GM19023 (cell line): ENCODE measurements at regions not wholly inside any gene's neighbourhood (a gene's known extent, or its start where the extent isn't known, plus 50 kb on each side); places are given as distances from the start of the nearest gene placed in this dataset.

Experiments
- ATAC-seq: cut with Tn5 transposase; IDR thresholded peaks from one replicate; pipeline ENCODE4 v1.9.1; 2021; ENCODE audit warnings: mild to moderate bottlenecking, moderate library complexity; ENCODE audit not compliant: unreplicated experiment

GRCh38 chr18:73264562-73264921 lies 396.8 kb upstream of the NETO1 start:
- no peak for ATAC-seq

- ATAC-seq: no peak
Observed at GRCh38 chr18:73261923-73262322, 394.1 kb upstream of the NETO1 start.

- ATAC-seq: no peak
Observed at GRCh38 chr18:73261243-73261642, 393.5 kb upstream of the NETO1 start.

- no peak for ATAC-seq
Observed at GRCh38 chr18:73258375-73259087, 390.7 kb upstream of the NETO1 start.

GRCh38 chr18:73254564-73254963 lies 386.8 kb upstream of the NETO1 start:
- no peak for ATAC-seq

- ATAC-seq: no peak
Observed at GRCh38 chr18:73249030-73249429, 381.2 kb upstream of the NETO1 start.

- no peak for ATAC-seq
Observed at GRCh38 chr18:73246763-73247162, 379.0 kb upstream of the NETO1 start.

- ATAC-seq: no peak
Observed at GRCh38 chr18:73245345-73245744, 377.6 kb upstream of the NETO1 start.

- ATAC-seq: no peak
Observed at GRCh38 chr18:73244401-73244800, 376.6 kb upstream of the NETO1 start.

GRCh38 chr18:73240899-73241298 lies 373.1 kb upstream of the NETO1 start:
- no peak for ATAC-seq

- no peak for ATAC-seq
Observed at GRCh38 chr18:73235921-73236320, 368.1 kb upstream of the NETO1 start.

GRCh38 chr18:73235491-73235890 lies 367.7 kb upstream of the NETO1 start:
- peak; percentile 88 for ATAC-seq

- no peak for ATAC-seq
Observed at GRCh38 chr18:73232933-73233332, 365.1 kb upstream of the NETO1 start.

GRCh38 chr18:73220663-73221062 lies 352.9 kb upstream of the NETO1 start:
- no peak for ATAC-seq

GRCh38 chr18:73218293-73218692 lies 350.5 kb upstream of the NETO1 start:
- ATAC-seq: no peak

- no peak for ATAC-seq
Observed at GRCh38 chr18:73214970-73215369, 347.2 kb upstream of the NETO1 start.

- ATAC-seq: no peak
Observed at GRCh38 chr18:73212442-73212841, 344.7 kb upstream of the NETO1 start.

- no peak for ATAC-seq
Observed at GRCh38 chr18:73201940-73202339, 334.2 kb upstream of the NETO1 start.

- ATAC-seq: no peak
Observed at GRCh38 chr18:73199151-73199550, 331.4 kb upstream of the NETO1 start.

- ATAC-seq: no peak
Observed at GRCh38 chr18:73189718-73190117, 321.9 kb upstream of the NETO1 start.

GRCh38 chr18:73168236-73168635 lies 300.4 kb upstream of the NETO1 start:
- ATAC-seq: no peak

GRCh38 chr18:73164430-73164829 lies 296.6 kb upstream of the NETO1 start:
- ATAC-seq: no peak

GRCh38 chr18:73163236-73163635 lies 295.4 kb upstream of the NETO1 start:
- no peak for ATAC-seq
